ENCODE measurements at regions not wholly inside any gene's neighbourhood (a gene's known extent, or its start where the extent isn't known, plus 50 kb on each side); places are given as distances from the start of the nearest gene placed in this dataset.

GRCh38 chr2:234438305-234438977, 58.4 kb downstream of the ARL4C start:
- no peak for DNase-seq

- no peak for DNase-seq
Observed at GRCh38 chr2:234437642-234438304, 59.1 kb downstream of the ARL4C start.

GRCh38 chr2:234436482-234436837, 60.4 kb downstream of the ARL4C start:
- DNase-seq = no peak

GRCh38 chr2:234435836-234436481, 60.9 kb downstream of the ARL4C start:
- no peak for DNase-seq

GRCh38 chr2:234433201-234433600, 63.7 kb downstream of the ARL4C start:
- no peak for DNase-seq

GRCh38 chr2:234430871-234431270, 66.0 kb downstream of the ARL4C start:
- no peak for DNase-seq

GRCh38 chr2:234429265-234429664, 67.6 kb downstream of the ARL4C start:
- DNase-seq = no peak

GRCh38 chr2:234427081-234428061, 69.5 kb downstream of the ARL4C start:
- DNase-seq = no peak

- DNase-seq = no peak
Observed at GRCh38 chr2:234426616-234427015, 70.3 kb downstream of the ARL4C start.

- no peak for DNase-seq
Observed at GRCh38 chr2:234425639-234426603, 71.0 kb downstream of the ARL4C start.

- DNase-seq = no peak
Observed at GRCh38 chr2:234423884-234424283, 73.0 kb downstream of the ARL4C start.

- no peak for DNase-seq
Observed at GRCh38 chr2:234422981-234423431, 73.9 kb downstream of the ARL4C start.

- no peak for DNase-seq
Observed at GRCh38 chr2:234422273-234422732, 74.6 kb downstream of the ARL4C start.

GRCh38 chr2:234420408-234420807, 76.5 kb downstream of the ARL4C start:
- no peak for DNase-seq

GRCh38 chr2:234419726-234420125, 77.2 kb downstream of the ARL4C start:
- no peak for DNase-seq

- no peak for DNase-seq
Observed at GRCh38 chr2:234415706-234416105, 81.2 kb downstream of the ARL4C start.

- no peak for DNase-seq
Observed at GRCh38 chr2:234414596-234414995, 82.3 kb downstream of the ARL4C start.

GRCh38 chr2:234412726-234413125, 84.2 kb downstream of the ARL4C start:
- DNase-seq = no peak

- no peak for DNase-seq
Observed at GRCh38 chr2:234411793-234412192, 85.1 kb downstream of the ARL4C start.

- no peak for DNase-seq
Observed at GRCh38 chr2:234410526-234410925, 86.4 kb downstream of the ARL4C start.

GRCh38 chr2:234409590-234409989, 87.3 kb downstream of the ARL4C start:
- no peak for DNase-seq

- DNase-seq = no peak
Observed at GRCh38 chr2:234406085-234406484, 90.8 kb downstream of the ARL4C start.

All from left hindlimb (tissue), 1 donor.